A549 (cell line): ENCODE measurements at regions not wholly inside any gene's neighbourhood (a gene's known extent, or its start where the extent isn't known, plus 50 kb on each side); places are given as distances from the start of the nearest gene placed in this dataset.

Experiments
- CBX8 ChIP-seq: fragments of 200-600 bp; sonication (generic); IDR thresholded peaks from 2 replicates; pipeline ENCODE4 v1.6.1; 2016
- EP300 ChIP-seq, 2 experiments: fragments of >200 bp; sonication (Bioruptor Twin); formaldehyde crosslinking; IDR thresholded peaks; 2 replicates in 1 of 2; 3 replicates in 1 of 2; pipeline ENCODE4 v1.6.1; 2016 to 2017
- ESRRA ChIP-seq: fragments of 150-350 bp; IDR thresholded peaks from 2 replicates; pipeline ENCODE4 v1.6.1; 2014; ENCODE audit warnings: mild to moderate bottlenecking, low read length, borderline replicate concordance
- JUN ChIP-seq, 2 experiments: fragments of >200 bp; sonication (Bioruptor Twin); formaldehyde crosslinking; IDR thresholded peaks; 2 replicates in 1 of 2; 3 replicates in 1 of 2; pipeline ENCODE4 v1.6.1; 2016 to 2017
- JUNB ChIP-seq: fragments of >200 bp; sonication (Bioruptor Twin); formaldehyde crosslinking; IDR thresholded peaks from 2 replicates; pipeline ENCODE4 v1.6.1; 2016
- KDM1A ChIP-seq: fragments of 200-600 bp; sonication (generic); IDR thresholded peaks from 2 replicates; pipeline ENCODE4 v1.6.1; 2016; ENCODE audit warnings: low read depth, mild to moderate bottlenecking
- MAX ChIP-seq: IDR thresholded peaks from 2 replicates; pipeline ENCODE4 v1.6.1; 2012
- MYC ChIP-seq: IDR thresholded peaks from 2 replicates; pipeline ENCODE4 v1.6.1; 2012; ENCODE audit warnings: mild to moderate bottlenecking, inconsistent platforms, low read length, improper control_type of control experiment, borderline replicate concordance
- POLR2A ChIP-seq: IDR thresholded peaks from 2 replicates; pipeline ENCODE4 v1.6.1; 2012; ENCODE audit warnings: mild to moderate bottlenecking, low read length
- RNF2 ChIP-seq: fragments of 200-600 bp; sonication (generic); IDR thresholded peaks from 2 replicates; pipeline ENCODE4 v1.6.1; 2016; ENCODE audit warnings: low read depth, mild to moderate bottlenecking, antibody characterized with exemption, moderate library complexity, borderline replicate concordance
- TF ChIP-seq, protein P1 (sequence below): fragments of >200 bp; sonication (Bioruptor Twin); formaldehyde crosslinking; IDR thresholded peaks from 3 replicates; pipeline ENCODE4 v1.5.1; 2016

DNA sequence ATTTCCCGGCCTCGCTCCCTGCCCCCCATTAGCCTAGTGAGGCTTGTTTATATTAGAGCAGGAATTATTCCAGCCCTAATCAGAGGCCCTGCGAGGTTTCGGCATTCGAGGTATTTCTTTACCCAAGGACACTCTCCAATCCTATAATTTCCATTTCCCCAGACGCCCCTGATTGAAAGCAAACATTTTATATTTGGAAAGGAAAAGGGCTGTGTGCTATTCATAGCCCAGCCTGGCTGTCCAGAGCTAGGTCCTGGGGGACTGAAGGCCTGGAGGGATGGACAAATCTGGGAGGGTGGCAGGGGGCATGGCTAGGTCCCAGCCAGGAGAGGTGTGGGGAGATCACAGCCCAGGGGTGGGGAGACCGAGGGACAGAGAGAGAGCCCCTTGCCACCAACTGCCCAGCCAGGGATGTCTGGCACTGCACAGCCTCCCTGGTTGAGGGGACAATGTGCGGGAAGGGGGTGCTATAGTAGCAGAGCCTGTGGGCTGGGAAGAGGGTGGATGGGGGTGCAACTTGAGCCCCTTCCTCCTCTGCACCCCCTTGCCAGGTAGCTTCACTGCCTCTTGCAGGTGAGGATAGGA, 125.1 kb downstream of the BARX1 start:
- TF ChIP-seq, protein P1, sequence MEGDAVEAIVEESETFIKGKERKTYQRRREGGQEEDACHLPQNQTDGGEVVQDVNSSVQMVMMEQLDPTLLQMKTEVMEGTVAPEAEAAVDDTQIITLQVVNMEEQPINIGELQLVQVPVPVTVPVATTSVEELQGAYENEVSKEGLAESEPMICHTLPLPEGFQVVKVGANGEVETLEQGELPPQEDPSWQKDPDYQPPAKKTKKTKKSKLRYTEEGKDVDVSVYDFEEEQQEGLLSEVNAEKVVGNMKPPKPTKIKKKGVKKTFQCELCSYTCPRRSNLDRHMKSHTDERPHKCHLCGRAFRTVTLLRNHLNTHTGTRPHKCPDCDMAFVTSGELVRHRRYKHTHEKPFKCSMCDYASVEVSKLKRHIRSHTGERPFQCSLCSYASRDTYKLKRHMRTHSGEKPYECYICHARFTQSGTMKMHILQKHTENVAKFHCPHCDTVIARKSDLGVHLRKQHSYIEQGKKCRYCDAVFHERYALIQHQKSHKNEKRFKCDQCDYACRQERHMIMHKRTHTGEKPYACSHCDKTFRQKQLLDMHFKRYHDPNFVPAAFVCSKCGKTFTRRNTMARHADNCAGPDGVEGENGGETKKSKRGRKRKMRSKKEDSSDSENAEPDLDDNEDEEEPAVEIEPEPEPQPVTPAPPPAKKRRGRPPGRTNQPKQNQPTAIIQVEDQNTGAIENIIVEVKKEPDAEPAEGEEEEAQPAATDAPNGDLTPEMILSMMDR: no peak
- TF ChIP-seq RNF2 (no peak), JUN (IDR thresholded peaks at IDR 0.05) (no peak), JUNB (no peak), EP300 (IDR thresholded peaks at IDR 0.05) (no peak), MYC (no peak), MAX (no peak), POLR2A (no peak), ESRRA (no peak), KDM1A (no peak), CBX8 (no peak)
